ENCODE measurements at regions not wholly inside any gene's neighbourhood (a gene's known extent, or its start where the extent isn't known, plus 50 kb on each side); places are given as distances from the start of the nearest gene placed in this dataset.

DNA sequence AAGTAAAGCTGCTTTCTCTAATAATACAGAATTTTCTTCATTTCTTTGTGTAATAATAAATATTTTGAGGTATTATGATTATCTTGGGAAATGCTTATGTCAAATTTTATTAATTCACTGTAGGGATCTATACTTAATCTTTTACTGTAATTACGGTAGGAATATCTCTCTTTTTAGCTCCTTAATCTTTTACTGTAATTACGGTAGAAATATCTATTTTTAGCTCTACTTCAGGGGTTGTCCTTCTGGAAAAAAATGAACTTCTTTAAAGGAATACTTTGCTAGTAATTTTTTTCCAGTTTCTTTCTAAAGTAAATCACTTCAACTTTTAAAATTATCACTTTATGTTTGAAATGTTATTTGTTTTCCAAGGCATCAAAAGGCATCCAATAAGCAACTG, 2229.4 kb upstream of the AGA start:
- TF ChIP-seq, protein P1, sequence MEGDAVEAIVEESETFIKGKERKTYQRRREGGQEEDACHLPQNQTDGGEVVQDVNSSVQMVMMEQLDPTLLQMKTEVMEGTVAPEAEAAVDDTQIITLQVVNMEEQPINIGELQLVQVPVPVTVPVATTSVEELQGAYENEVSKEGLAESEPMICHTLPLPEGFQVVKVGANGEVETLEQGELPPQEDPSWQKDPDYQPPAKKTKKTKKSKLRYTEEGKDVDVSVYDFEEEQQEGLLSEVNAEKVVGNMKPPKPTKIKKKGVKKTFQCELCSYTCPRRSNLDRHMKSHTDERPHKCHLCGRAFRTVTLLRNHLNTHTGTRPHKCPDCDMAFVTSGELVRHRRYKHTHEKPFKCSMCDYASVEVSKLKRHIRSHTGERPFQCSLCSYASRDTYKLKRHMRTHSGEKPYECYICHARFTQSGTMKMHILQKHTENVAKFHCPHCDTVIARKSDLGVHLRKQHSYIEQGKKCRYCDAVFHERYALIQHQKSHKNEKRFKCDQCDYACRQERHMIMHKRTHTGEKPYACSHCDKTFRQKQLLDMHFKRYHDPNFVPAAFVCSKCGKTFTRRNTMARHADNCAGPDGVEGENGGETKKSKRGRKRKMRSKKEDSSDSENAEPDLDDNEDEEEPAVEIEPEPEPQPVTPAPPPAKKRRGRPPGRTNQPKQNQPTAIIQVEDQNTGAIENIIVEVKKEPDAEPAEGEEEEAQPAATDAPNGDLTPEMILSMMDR (IDR thresholded peaks at IDR 0.05) = no peak
- no peak for TF ChIP-seq POLR2A (IDR thresholded peaks at IDR 0.05)
